ENCODE measurements at regions not wholly inside any gene's neighbourhood (a gene's known extent, or its start where the extent isn't known, plus 50 kb on each side); places are given as distances from the start of the nearest gene placed in this dataset.

DNA sequence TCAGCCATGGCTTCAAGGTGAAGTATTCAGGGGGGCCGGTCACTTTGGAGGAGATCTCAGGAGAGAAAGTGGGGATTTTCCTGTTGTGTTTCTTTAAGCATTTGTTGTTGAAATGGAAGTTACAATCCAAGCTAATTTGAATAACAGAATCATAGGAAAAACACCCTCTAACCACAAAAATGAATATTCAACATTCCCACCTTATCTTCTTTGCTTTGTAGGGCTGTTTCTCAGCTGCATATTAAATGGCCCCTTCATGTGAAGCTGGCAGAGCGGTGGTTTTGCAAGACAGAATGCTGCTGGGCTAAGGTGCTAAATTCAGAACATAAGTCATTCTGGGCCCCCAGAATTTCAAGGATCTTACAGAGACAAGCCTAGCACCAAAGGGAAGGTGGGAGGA is 279.0 kb downstream of the RRAGC start:
- H4K20me1 ChIP-seq (ENCODE audit: control insufficient read depth, insufficient read depth, low read depth, low read length), result no peaks in the 10 kb centered on the region
- H3K4me1 ChIP-seq (ENCODE audit: control insufficient read depth, low read length), result no peaks in the 10 kb centered on the region
- no peak for TF ChIP-seq EZH2phosphoT487 (IDR thresholded peaks at IDR 0.05; ENCODE audit: borderline replicate concordance, low read length)
- TF ChIP-seq, protein P1, sequence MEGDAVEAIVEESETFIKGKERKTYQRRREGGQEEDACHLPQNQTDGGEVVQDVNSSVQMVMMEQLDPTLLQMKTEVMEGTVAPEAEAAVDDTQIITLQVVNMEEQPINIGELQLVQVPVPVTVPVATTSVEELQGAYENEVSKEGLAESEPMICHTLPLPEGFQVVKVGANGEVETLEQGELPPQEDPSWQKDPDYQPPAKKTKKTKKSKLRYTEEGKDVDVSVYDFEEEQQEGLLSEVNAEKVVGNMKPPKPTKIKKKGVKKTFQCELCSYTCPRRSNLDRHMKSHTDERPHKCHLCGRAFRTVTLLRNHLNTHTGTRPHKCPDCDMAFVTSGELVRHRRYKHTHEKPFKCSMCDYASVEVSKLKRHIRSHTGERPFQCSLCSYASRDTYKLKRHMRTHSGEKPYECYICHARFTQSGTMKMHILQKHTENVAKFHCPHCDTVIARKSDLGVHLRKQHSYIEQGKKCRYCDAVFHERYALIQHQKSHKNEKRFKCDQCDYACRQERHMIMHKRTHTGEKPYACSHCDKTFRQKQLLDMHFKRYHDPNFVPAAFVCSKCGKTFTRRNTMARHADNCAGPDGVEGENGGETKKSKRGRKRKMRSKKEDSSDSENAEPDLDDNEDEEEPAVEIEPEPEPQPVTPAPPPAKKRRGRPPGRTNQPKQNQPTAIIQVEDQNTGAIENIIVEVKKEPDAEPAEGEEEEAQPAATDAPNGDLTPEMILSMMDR (IDR thresholded peaks at IDR 0.05; ENCODE audit: low read depth, low read length, poor library complexity, severe bottlenecking), result no peak

DNA sequence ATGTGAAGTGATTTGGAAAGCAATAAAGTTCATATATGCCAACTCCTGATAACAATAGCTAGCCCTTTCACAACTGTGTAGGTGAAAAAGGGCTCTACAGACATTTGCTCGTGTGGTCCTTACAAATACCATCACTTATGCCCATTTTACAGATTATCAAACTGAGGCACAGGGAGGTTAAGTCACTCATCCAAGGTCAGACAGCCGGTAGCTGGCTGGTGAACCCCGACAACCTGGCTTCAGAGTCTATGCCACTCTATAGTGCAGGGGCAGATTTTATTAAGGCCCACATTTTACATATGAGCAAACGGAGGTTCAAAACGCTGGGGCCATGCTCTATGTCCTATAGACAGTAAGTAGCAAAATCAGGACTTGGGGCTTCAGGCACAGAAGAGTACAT is 280.5 kb downstream of the RRAGC start:
- Histone ChIP-seq H3K4me3 (ENCODE audit: low read length) (no peak overlapping the region), H4K20me1 (ENCODE audit: control insufficient read depth, insufficient read depth, low read depth, low read length) (no peaks in the 10 kb centered on the region), H3F3A (ENCODE audit: control insufficient read depth, insufficient read depth) (no peaks in the 10 kb centered on the region), H3K79me2 (ENCODE audit: control insufficient read depth, low read length) (no peaks in the 10 kb centered on the region), H3K9me2 (replicated peaks; ENCODE audit: control insufficient read depth, low read length) (no peaks in the 10 kb centered on the region), H3K4me2 (ENCODE audit: low read length) (no peak overlapping the region), H3K36me3 (ENCODE audit: control insufficient read depth, low read length) (no peaks in the 10 kb centered on the region), H3K9me3 (ENCODE audit: control insufficient read depth, insufficient read depth, low read length) (no peaks in the 10 kb centered on the region), H3K4me1 (ENCODE audit: control insufficient read depth, low read length) (no peaks in the 10 kb centered on the region), H3K27me3 (ENCODE audit: control insufficient read depth, low read length) (peaks cover 12% of the 10 kb centered on the region; the same call in 1 of the 2 replicates), H3K27ac (ENCODE audit: low read depth, low read length) (no peak overlapping the region)
- no peak for TF ChIP-seq EZH2phosphoT487 (IDR thresholded peaks at IDR 0.05; ENCODE audit: borderline replicate concordance, low read length)
- TF ChIP-seq, protein P1 (IDR thresholded peaks at IDR 0.05; ENCODE audit: low read depth, low read length, poor library complexity, severe bottlenecking), result no peak

More for the DNA sequence above, 279.0 kb downstream of the RRAGC start:
- no peaks in the 10 kb centered on the region for H3K9me3 ChIP-seq (ENCODE audit: control insufficient read depth, insufficient read depth, low read length)
- peaks cover 10% of the 10 kb centered on the region; the same call in 1 of the 2 replicates for H3K27me3 ChIP-seq (ENCODE audit: control insufficient read depth, low read length)
- no peaks in the 10 kb centered on the region for H3K36me3 ChIP-seq (ENCODE audit: control insufficient read depth, low read length)
- no peaks in the 10 kb centered on the region for H3K9me2 ChIP-seq (replicated peaks; ENCODE audit: control insufficient read depth, low read length)
- no peak overlapping the region for H3K4me2 ChIP-seq (ENCODE audit: low read length)
- no peak overlapping the region for H3K4me3 ChIP-seq (ENCODE audit: low read length)
- no peaks in the 10 kb centered on the region for H3F3A ChIP-seq (ENCODE audit: control insufficient read depth, insufficient read depth)
- H3K27ac ChIP-seq (ENCODE audit: low read depth, low read length), result no peak overlapping the region
- no peaks in the 10 kb centered on the region for H3K79me2 ChIP-seq (ENCODE audit: control insufficient read depth, low read length)

DNA sequence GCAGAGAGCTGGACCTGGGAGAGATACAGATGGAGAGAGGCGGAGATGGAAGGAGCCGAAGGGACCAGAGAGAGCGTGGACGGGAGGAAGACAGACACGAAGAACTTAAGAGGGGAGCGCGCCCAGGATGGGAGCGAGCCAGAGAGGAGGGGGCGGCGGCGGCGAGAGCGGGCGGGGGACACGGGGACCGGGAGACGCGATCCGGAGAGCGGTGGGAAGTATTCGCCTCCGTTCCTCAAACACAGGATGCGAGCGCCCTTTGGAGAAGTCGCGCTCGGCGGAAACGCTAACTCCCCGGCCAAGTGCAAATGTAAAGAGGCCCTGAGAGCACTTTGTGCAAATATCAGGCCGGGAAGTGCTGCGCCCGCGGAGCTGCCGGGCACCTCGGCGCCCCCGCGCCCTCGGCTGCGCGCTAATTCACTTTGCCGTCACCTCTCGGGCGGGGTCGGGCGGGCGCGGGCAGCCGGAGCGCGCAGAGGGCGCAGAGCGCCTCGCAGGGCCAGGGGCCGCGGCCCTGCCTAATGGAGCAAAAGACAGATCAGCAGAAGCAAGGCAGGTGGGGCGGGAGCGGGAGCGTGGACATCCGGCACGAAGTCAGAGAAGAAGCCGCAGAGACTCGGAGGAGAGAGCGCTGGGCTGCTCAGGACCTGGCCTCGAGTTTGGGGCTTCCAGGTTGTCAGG is 281.2 kb downstream of the RRAGC start:
- Histone ChIP-seq H3K36me3 (ENCODE audit: control insufficient read depth, low read length) (no peaks in the 10 kb centered on the region), H4K20me1 (ENCODE audit: control insufficient read depth, insufficient read depth, low read depth, low read length) (no peaks in the 10 kb centered on the region), H3K4me3 (ENCODE audit: low read length) (no peak overlapping the region), H3K27ac (ENCODE audit: low read depth, low read length) (no peak overlapping the region), H3K4me1 (ENCODE audit: control insufficient read depth, low read length) (no peaks in the 10 kb centered on the region), H3K4me2 (ENCODE audit: low read length) (no peak overlapping the region), H3K27me3 (ENCODE audit: control insufficient read depth, low read length) (peaks cover 12% of the 10 kb centered on the region; the same call in 1 of the 2 replicates), H3K9me2 (replicated peaks; ENCODE audit: control insufficient read depth, low read length) (no peaks in the 10 kb centered on the region), H3K79me2 (ENCODE audit: control insufficient read depth, low read length) (no peaks in the 10 kb centered on the region), H3K9me3 (ENCODE audit: control insufficient read depth, insufficient read depth, low read length) (no peaks in the 10 kb centered on the region), H3F3A (ENCODE audit: control insufficient read depth, insufficient read depth) (no peaks in the 10 kb centered on the region)
- TF ChIP-seq, protein P1 (IDR thresholded peaks at IDR 0.05; ENCODE audit: low read depth, low read length, poor library complexity, severe bottlenecking), result no peak
- no peak for TF ChIP-seq EZH2phosphoT487 (IDR thresholded peaks at IDR 0.05; ENCODE audit: borderline replicate concordance, low read length)

Data from DOHH2 (cell line).